Urothelium cell line (cell line): ENCODE measurements at regions not wholly inside any gene's neighbourhood (a gene's known extent, or its start where the extent isn't known, plus 50 kb on each side); places are given as distances from the start of the nearest gene placed in this dataset.
A peak's percentile ranks its signal among the peaks of the same experiment; 100 is the strongest.

Source experiments
- DNase-seq: peaks from one replicate; pipeline ENCODE4 v3.0.0; 2011; ENCODE audit warnings: low spot score, mixed read lengths
- FAIRE-seq: peaks from 2 replicates; lab custom pipeline; 2011; peaks lifted over from hg19 to GRCh38; lab: Jason Lieb, UNC

GRCh38 chr15:98178861-98179260 lies 218.4 kb downstream of the ARRDC4 start:
- DNase-seq (no peak), FAIRE-seq (no peak)

GRCh38 chr15:98187549-98187948 lies 227.0 kb downstream of the ARRDC4 start:
- FAIRE-seq (no peak), DNase-seq (no peak)

- no peak for DNase-seq
- FAIRE-seq = no peak
Measured at GRCh38 chr15:98190914-98191313, 230.4 kb downstream of the ARRDC4 start.

DNA sequence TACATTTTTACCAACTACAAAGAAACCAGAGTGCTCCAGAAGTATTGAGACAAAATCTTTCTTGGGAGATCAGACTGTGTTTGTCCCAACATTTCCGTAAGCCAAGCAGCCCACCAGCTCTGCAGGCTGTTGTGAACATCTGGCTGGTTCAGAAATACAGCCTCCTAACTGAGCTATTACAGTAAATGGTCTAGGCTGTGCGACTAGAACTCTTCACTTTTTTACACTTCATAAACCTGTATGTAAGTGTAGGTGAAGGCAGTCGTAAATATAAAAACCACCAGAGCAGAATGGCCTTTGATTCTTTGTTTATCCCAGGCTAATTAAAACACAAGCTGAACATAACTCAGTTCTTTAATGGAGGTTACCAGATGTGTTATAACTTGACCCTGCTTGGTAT lies 235.3 kb downstream of the ARRDC4 start:
- no peak for DNase-seq
- no peak for FAIRE-seq

DNA sequence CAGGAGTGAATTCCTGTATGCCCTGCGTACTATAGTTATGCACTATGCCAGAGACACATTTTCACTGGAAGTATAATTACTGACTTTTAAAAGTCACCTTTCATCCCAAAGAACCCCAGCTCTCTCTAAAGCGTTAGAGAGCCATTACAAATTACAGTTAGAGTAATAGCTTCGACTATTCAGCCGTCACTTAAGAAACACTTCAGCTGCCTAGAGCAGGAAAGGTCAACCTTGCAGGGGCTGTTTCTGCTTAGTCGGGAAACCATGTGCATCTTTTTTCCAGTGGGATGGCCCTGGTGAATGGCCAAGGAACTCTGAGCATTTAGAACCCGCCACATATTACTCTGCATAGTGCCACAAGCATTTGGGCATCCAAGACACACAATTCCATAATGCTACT lies 235.9 kb downstream of the ARRDC4 start:
- DNase-seq (no peak), FAIRE-seq (no peak)

DNA sequence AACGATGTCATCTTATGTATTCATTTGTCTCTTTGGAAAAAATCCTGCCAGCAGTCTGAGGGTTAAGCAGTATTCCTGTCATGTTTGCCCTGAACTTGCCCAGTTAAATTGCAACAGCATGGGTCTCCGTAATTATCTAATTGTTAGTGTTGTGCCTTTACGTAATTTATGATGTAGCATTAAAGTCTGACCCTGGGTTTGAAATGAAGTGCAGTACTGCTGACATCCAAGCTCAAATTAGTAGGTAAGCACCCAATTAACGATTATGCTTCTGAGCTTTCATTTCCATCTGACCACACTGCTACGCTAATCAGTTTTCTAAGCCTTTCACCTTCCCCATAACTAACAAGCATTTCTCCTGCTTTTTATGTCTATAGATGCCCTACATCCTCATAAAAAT lies 241.8 kb downstream of the ARRDC4 start:
- FAIRE-seq (no peak), DNase-seq (no peak)

DNA sequence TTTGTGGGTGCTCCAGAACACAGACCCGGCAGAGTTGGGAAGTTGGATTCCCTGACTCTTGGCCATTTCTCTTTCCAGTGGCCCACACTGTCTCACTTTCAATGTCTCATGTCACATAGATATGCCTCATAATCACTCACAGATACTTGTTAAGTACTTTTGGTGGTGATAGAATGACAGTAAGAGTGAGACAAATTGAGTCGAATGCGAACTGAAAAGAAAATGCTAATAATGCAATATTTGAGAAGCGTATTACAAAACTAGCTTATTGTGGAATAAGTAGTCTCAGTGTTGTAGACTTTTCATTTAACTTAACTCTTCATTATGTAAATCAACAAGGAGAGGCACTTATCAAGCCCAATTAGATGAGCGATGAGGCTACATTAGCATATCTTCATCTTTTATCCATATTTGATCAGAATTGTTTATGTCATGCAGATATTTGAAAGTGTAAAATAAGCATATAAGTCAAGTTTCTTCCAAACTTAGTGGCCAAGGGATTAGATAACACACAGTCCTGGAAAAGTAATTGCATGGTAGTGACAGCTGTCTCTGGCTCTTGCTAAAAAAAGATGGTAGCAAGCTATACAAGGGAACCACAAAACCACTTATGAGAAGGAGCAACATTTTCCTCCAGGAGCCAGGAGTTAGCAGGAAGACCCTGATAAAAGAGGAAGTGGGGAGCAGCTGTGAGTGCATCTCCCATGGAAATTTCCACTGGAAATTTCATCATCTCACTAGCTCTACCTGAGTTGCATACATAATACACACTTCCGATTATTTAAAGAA lies 243.6 kb downstream of the ARRDC4 start:
- DNase-seq = no peak
- FAIRE-seq = no peak

DNA sequence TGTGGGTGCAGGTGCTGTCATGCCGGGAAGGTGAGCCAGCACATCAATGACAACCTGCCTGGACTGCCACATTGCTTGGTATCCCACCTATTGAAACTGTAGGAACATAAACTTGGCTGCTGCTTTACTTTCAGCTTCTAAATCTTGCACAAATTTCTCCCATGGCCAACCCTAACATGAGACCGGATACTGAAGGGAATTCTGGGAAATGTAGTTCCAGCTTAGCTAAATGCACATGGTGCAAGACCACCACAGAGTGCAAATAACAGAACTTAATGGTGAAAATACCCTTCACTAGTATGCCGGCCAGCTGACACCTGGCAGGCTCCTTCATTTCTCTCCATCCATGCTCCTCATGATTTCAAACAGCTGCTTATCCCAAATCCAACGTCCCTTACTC lies 247.4 kb downstream of the ARRDC4 start:
- FAIRE-seq (no peak), DNase-seq (no peak)

- FAIRE-seq (no peak), DNase-seq (no peak)
Measured at GRCh38 chr15:98213346-98213979, 253.0 kb downstream of the ARRDC4 start.

GRCh38 chr15:98216166-98216565 lies 255.7 kb downstream of the ARRDC4 start:
- no peak for DNase-seq
- no peak for FAIRE-seq

DNA sequence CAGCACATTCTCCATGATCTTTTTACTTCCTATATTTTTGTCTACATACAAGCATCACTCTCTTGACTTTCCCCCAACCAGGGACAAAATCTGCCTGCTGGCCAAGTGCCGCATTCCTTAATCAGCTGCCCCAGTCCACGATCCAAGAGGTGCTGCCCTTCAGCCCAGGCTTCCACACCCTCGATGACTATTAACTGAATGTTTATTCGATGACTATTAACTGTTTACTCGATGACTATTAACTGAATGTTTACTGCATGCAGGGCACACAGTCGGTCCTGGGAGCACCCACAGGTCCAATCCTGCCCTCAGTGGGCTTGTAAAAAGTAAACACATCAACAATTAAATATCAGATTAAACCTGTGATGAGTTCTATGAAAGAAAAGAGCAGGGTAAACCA lies 256.9 kb downstream of the ARRDC4 start:
- FAIRE-seq (no peak), DNase-seq (no peak)

DNA sequence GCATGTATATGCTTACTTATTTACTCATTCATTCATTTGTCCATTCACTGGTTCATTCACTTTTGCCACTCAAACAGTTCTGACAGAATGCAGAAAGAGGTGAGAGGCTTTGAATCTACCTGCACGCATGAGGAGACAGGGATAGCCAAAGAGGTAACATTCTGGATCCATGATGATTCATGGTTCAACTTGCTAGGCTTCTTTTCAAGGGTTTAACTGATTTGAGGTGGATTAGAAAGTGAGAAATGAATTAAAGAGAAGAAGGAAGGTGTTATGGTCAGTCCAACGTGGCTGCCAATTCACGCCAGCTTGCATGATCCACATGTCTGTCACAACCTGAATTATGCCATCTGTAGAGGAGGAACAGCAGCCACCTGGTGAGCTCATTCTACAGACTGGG lies 260.6 kb downstream of the ARRDC4 start:
- no peak for FAIRE-seq

GRCh38 chr15:98221577-98221976 lies 261.1 kb downstream of the ARRDC4 start:
- DNase-seq = no peak
- FAIRE-seq = no peak

More for the DNA sequence above, 260.6 kb downstream of the ARRDC4 start:
- DNase-seq = no peak

DNA sequence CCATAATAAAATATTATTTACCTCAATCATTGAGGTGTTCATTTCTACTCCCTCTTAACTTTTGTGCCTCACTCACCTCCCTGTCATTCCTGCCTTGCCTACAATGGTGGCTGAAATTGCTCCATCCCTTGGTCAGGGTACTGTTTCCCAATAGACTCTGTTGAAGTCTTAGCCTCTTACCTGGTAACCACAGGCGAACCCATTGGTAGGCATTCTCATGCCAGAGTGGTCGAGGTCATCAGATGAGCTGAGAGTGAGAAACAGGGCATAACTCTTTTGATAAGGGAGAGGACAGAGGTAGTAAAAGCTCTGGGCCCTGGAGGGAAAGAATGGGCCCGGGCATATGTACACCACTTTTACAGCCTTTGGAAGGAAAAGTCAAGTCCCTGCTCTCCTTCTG lies 265.6 kb downstream of the ARRDC4 start:
- DNase-seq = no peak
- FAIRE-seq = no peak

DNA sequence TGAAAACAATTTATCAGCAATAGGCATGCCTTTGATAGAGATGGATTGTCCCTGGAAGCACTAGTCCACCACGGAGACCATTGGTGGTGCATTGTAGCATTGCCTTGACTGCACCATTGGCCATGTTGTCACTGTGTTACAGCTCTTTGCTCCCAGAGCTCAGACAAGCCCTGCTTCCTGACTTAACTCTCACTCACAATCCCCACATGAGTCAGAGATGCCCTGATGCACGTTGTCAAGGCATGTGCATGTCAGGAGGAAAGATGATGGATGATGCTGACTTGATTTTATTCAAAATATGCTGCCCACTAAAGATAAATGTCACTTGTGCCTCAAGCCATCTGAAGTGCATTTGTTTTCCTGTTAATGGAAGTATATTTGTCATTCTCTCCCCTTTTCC lies 266.1 kb downstream of the ARRDC4 start:
- DNase-seq (no peak), FAIRE-seq (no peak)

DNA sequence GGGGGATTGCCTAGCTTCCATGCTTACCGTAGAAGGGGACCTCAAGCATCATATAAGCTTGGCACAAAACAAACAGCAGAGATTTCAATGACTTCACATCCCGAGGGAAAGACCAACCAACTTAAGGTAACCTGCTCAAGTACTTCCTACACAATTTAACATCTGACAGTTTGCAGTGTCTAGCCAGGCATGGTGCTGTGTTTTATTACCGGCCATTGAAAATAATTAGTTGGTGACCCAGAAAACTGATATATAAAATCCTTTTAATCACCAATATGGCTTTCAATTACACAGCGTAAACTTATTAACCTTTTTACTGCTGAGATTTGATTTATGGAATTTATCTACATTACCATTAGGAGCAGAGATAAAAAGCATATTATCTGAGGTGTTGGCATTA lies 268.3 kb downstream of the ARRDC4 start:
- FAIRE-seq (no peak), DNase-seq (no peak)

DNA sequence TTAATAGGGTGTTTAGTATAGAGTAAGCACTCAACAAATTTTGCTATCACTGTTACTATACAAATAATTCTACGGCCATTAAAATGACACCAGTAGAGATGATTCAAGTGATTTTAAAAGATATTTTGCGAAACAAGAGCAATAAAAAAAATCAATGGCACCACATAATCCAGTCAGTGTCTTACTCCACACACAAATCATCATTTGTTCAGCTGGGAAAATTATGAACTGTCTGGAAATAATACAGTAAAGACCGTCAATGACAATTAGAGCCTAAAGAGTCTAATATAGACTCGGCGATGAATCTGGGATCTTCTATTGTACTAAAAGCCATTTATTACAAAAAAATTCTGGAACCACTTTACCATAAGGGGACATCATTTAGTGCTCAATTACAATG lies 270.5 kb downstream of the ARRDC4 start:
- no peak for DNase-seq
- no peak for FAIRE-seq

GRCh38 chr15:98231696-98232440 lies 271.4 kb downstream of the ARRDC4 start:
- DNase-seq (peak; percentile 41), FAIRE-seq (no peak)

- FAIRE-seq (no peak), DNase-seq (no peak)
Measured at GRCh38 chr15:98232761-98233160, 272.3 kb downstream of the ARRDC4 start.

DNA sequence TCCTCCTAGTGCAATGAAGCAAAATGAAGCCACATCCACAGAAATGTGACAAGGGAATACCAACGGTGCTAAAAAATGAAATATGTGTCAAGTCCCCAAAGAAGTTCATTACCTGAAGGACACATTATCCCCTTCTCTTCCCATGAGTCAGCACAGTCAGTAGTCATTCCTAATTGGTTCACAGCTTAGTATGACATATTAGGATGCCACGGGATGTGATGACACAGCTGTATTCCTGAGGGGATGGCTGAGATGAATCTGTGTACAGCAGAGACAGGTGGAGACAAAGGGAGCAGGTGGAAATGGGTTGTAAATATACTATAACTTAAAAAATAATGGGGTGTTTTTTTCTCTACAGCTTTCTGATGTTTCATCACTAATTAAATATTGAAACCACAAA lies 273.4 kb downstream of the ARRDC4 start:
- DNase-seq = no peak
- FAIRE-seq = peak; percentile 46

- FAIRE-seq (no peak), DNase-seq (no peak)
Measured at GRCh38 chr15:98240303-98240702, 279.8 kb downstream of the ARRDC4 start.

DNA sequence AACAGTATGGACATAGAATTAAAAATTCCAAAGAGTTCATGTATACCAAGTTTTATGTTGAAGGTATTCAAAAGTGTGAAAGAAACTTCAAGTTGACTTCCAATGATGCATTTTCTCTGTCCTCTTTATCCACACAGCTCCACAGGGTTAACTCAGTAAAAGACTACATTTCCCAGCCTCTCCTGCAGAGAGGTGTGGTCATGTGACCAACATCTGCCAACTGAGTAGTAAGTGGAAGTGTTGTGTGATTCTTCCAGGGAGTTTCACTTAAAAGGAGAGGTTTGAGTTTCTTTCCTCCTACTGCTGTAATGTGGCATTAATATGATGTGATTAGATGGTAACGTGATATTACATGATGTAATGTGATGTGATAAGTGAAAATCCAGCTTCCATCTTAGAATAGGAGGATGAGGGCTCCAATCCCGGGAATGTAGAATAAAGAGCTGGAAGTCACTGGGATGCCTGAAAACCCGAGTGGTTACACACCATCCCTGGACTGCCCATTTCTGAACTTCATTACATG lies 280.6 kb downstream of the ARRDC4 start:
- DNase-seq = no peak
- no peak for FAIRE-seq
